ENCODE measurements at regions not wholly inside any gene's neighbourhood (a gene's known extent, or its start where the extent isn't known, plus 50 kb on each side); places are given as distances from the start of the nearest gene placed in this dataset.

DNA sequence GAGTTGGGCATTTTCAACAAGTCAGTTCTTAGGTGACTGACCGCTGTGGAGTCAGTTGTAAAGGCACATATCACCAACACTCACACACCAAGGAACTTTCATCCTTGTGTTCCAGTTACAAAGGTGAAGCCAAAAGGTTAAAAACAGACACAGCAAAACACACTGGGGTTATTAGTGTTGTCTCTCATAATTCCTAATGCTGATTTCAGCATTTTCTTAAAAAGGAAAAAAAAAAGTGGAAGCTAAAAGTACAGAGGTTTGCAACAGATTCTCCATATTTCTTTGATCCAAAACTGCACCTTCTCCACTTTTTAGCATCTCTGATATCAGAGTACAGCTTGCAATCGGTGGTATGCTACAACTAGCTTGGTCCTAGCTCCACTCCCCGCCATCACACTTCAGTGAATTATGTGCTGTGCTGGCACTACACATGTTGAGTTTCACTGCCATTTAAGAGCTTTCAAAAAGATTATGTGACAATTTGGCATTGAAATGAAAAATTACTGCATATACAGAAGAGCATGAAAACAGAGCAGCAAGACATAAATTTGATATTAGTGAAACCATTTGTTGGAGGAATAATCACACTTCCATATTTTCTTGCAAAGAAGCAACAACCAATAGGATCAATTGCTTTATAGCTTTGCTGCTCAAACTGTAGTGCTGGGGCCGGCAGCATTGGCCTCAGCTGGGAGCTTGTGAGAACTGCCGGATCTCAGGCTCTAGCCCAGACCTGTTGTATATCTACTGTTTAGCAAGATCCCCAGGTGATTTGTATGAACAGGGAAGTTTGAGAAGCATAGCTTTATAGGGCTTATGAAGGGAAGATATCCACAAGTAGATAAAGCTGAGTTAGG, 62.3 kb upstream of the DAPL1 start:
- DNase-seq = no peak
- no peaks in the 10 kb centered on the region for H3K36me3 Mint-ChIP-seq
- no peaks in the 10 kb centered on the region for H3K4me1 Mint-ChIP-seq
- H3K4me3 Mint-ChIP-seq = no peak overlapping the region
- peaks cover 21% of the 10 kb centered on the region for H3K27me3 Mint-ChIP-seq
- no peaks in the 10 kb centered on the region for H3K9me3 Mint-ChIP-seq
- CTCF ChIA-PET = interaction anchor here (1.2 to 1.7 kb wide), 3 partner anchors 9 to 708 kb away, joined by 3 to 4 read pairs (median 3); no protein-coding TSS in a partner anchor
- H3K27ac Mint-ChIP-seq = no peak overlapping the region

DNA sequence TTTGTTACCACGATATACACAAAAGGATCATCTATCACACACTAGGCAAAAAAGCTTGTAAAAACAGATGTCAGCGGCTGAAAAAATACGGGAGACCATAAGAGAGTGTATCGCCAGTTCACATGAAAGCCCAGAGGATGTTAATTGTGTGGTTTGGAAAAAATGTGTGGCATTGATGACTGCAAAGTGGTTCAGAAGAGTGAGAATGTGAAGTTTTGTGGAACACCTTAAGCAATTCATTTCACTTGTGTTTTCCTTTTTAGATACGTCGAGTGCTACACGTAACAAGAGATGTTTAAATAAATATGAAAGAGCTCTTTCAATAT, 61.7 kb upstream of the DAPL1 start:
- DNase-seq = no peak
- no peaks in the 10 kb centered on the region for H3K36me3 Mint-ChIP-seq

DNA sequence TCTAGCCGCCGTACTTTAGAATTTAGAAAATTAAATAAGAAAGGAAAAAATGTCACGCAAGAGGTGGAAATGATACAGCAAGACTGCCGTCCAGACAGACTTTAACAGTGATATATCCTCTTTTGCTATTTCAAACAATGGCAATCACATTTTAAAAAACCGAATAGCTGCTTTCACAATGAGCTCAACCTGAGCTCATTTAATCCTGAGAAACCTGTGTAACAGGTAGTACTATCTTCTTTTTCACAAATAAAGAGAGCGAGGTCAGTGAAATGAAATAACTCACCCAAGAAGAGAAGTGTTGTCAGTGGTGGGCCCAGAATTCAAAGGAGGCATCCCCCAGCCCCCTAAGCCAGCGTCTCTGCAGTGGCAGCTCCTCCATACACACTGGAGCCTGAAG, 60.7 kb upstream of the DAPL1 start:
- Mint-ChIP-seq H3K27ac (no peak overlapping the region), H3K4me3 (no peak overlapping the region), H3K27me3 (peaks cover 24% of the 10 kb centered on the region), H3K36me3 (no peaks in the 10 kb centered on the region), H3K4me1 (no peaks in the 10 kb centered on the region), H3K9me3 (no peaks in the 10 kb centered on the region)
- no peak for DNase-seq
- CTCF ChIA-PET = interaction anchor here (1.0 kb wide), 1 partner anchor 20 kb away, joined by 5 read pairs; no protein-coding TSS in a partner anchor

More for the DNA sequence above, 61.7 kb upstream of the DAPL1 start:
- H3K4me3 Mint-ChIP-seq = no peak overlapping the region
- H3K27ac Mint-ChIP-seq = no peak overlapping the region
- H3K9me3 Mint-ChIP-seq = no peaks in the 10 kb centered on the region
- H3K4me1 Mint-ChIP-seq = no peaks in the 10 kb centered on the region
- peaks cover 23% of the 10 kb centered on the region for H3K27me3 Mint-ChIP-seq
- CTCF ChIA-PET = interaction anchor here (1.2 to 1.3 kb wide), 2 partner anchors 9 to 709 kb away, joined by 3 to 4 read pairs; no protein-coding TSS in a partner anchor

DNA sequence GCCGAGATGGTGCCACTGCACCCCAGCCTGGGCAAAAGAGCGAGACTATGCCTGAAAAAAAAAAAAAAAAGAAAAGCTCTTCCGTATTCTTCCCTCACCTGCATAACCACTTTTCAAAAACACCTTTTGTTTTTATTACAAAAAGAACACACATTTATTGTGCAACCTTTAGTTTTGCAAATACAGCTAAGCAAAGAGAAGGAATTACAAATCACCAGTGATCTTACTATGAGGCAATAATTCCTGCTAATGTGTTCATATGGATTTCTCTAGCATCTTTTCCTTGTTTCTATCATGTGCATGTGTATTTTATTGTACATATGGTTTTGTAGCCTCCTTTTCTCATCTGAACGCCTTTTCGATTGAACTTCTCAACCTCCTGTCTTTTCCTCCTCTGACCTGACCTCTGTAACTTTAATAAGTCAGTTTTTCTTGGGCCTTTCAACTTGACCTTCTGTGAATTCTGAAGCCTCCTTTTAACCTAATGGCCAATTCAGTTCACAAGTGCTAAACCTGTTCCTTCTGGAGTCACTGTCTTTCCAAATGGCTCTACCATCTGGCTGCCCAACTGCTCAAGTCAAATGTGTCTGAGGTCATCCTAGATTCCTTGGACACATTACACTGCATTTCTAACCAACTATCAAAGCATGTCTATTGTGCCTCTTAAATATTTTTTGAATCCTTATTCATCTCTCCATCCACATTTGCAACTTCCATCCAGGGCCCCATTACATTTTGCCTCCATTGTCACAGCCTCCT, 59.1 kb upstream of the DAPL1 start:
- Mint-ChIP-seq H3K9me3 (no peaks in the 10 kb centered on the region), H3K27ac (no peak overlapping the region), H3K4me3 (no peak overlapping the region), H3K27me3 (peaks cover 23% of the 10 kb centered on the region), H3K36me3 (no peaks in the 10 kb centered on the region), H3K4me1 (no peaks in the 10 kb centered on the region)
- CTCF ChIA-PET = no interaction called here
- no peak for DNase-seq

DNA sequence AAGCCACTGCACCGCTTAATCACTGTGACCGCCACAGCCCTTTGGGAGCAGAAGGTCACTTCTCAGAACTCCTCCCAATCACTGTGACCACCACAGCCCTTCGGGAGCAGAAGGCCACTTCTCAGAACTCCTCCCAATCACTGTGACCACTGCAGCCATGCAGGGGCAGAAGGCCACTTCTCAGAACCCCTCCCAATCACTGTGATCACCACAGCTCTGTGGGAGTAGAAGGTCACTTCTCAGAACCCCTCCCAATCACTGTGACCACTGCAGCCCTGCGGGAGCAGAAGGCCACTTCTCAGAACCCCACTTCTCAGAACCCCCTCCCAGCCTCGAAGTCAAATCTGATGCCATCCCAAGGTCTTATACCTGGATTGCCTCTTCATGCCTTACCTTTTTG, 56.8 kb upstream of the DAPL1 start:
- no peak overlapping the region for H3K27ac Mint-ChIP-seq
- no peaks in the 10 kb centered on the region for H3K4me1 Mint-ChIP-seq
- DNase-seq = no peak
- peaks cover 23% of the 10 kb centered on the region for H3K27me3 Mint-ChIP-seq
- no peak overlapping the region for H3K4me3 Mint-ChIP-seq
- no peaks in the 10 kb centered on the region for H3K9me3 Mint-ChIP-seq
- CTCF ChIA-PET = interaction anchor here (0.8 to 0.9 kb wide), 2 partner anchors 9 to 17 kb away, joined by 3 to 5 read pairs; no protein-coding TSS in a partner anchor
- H3K36me3 Mint-ChIP-seq = no peaks in the 10 kb centered on the region

DNA sequence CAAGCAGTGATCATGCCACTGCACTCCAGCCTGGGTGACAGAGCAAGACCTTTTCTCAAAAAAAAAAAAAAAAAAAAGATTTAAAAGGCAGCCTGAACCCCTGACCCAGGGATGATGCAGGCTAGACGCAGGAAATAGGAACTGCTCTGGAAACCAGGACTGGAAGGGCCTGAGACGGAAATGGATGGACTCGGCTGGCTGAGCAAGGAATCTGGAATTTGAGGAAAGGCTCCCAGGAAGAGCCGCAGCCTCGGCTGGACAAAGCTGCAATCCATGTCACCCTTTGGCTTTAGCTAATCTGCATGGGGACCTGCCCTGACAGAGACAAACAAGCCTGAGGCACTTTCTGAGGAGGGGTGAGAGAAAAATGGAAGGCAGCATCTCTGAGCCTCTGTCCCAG, 55.0 kb upstream of the DAPL1 start:
- Mint-ChIP-seq H3K4me1 (no peaks in the 10 kb centered on the region), H3K27me3 (peaks cover 26% of the 10 kb centered on the region), H3K27ac (no peak overlapping the region), H3K4me3 (no peak overlapping the region), H3K36me3 (no peaks in the 10 kb centered on the region), H3K9me3 (no peaks in the 10 kb centered on the region)
- DNase-seq = no peak
- CTCF ChIA-PET = interaction anchor here (1.0 kb wide), 1 partner anchor 11 kb away, joined by 3 read pairs; no protein-coding TSS in a partner anchor

DNA sequence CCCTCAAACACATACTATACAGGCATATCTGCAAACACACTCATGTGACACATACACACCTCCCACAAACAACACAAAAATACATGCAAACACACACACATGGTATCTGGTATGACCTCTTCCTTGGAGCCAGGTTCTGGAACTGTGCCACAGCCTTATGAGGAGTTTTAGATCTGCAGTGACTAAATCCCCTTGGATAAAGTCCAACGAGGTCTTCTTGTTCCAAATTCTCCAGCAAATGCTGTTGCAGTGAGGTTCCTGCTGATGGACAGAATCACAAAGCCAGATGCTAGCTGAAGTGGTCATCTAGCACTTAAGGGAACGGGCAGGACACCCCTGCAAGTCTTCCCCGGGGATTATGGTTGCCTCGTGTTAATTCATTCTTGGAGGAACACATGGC, 54.5 kb upstream of the DAPL1 start:
- Mint-ChIP-seq H3K4me1 (no peaks in the 10 kb centered on the region), H3K36me3 (no peaks in the 10 kb centered on the region), H3K4me3 (no peak overlapping the region), H3K27ac (no peak overlapping the region), H3K27me3 (peaks cover 30% of the 10 kb centered on the region), H3K9me3 (no peaks in the 10 kb centered on the region)
- CTCF ChIA-PET = no interaction called here
- no peak for DNase-seq

DNA sequence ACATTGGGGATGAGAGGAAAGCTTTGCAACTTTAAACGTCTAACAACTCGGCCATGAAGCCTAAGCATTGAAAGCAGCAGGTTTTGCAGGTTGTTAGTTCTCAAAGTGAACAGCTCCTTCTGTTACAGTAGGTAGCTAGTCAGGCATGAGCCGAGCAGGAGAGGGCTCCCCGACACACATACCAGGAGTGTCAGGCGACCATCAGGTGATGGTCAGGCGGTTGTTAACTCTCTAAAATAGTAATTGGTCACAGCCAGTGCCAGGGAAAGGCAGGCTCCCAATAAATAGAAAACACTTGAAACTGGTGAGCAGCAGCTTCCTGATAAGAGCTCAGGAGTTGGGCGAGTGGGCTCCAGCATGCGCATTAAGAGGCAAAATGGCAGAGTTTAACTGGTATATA, 53.5 kb upstream of the DAPL1 start:
- Mint-ChIP-seq H3K27ac (no peak overlapping the region), H3K27me3 (peaks cover 29% of the 10 kb centered on the region), H3K4me3 (no peak overlapping the region), H3K36me3 (no peaks in the 10 kb centered on the region), H3K9me3 (no peaks in the 10 kb centered on the region), H3K4me1 (no peaks in the 10 kb centered on the region)
- DNase-seq = no peak
- CTCF ChIA-PET = interaction anchor here (5.4 kb wide), 1 partner anchor 13 kb away, joined by 26 read pairs; no protein-coding TSS in a partner anchor

DNA sequence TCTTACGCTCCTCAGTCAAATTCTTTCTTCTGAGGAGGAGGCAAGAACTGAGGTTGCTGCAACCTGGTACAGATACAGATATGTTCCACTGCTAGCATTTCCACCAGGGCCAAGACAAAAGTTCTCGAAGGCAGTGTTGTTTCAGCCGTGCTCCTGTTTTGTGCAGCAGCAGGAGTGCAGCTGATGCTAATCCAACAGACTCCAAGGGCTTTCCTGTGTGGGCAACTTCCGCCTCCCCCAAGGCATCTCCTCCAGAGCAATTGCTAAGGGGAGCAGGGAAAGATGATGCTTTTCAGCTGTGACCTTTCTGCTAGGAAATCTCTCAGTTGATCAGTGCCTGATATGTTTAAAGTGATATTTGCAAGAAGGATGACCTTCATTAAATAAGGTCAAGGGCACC, 52.6 kb upstream of the DAPL1 start:
- Mint-ChIP-seq H3K27ac (no peak overlapping the region), H3K4me1 (no peaks in the 10 kb centered on the region), H3K27me3 (peaks cover 31% of the 10 kb centered on the region), H3K4me3 (no peak overlapping the region), H3K36me3 (no peaks in the 10 kb centered on the region), H3K9me3 (no peaks in the 10 kb centered on the region)
- CTCF ChIA-PET = interaction anchor here (1.9 to 5.4 kb wide), 3 partner anchors 12 to 719 kb away, joined by 7 to 54 read pairs (median 26); no protein-coding TSS in a partner anchor
- no peak for DNase-seq

DNA sequence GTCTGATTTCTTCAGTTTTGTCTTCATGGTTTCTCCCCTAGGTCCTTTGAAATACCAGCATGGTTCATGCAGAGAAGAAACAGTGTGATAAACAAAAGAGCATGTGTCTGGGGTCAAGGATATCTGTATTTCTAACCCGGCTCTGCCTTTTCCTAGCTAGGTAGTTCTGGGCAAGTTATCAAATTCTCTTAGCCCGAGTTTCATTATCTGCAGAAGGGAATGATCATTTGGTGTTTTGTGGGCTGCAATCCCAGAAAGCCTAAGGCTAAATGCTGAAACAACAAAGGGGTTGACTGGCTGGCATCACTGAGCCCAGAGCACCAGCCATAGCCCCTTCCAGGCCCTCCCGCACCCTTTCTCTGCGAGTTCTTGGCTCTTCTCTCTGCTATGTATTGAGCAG, 51.7 kb upstream of the DAPL1 start:
- Mint-ChIP-seq H3K9me3 (no peaks in the 10 kb centered on the region), H3K27ac (no peak overlapping the region), H3K4me3 (no peak overlapping the region), H3K36me3 (no peaks in the 10 kb centered on the region), H3K4me1 (no peaks in the 10 kb centered on the region), H3K27me3 (peaks cover 28% of the 10 kb centered on the region)
- CTCF ChIA-PET = interaction anchor here (1.9 to 6.4 kb wide), 4 partner anchors 11 to 720 kb away, joined by 7 to 67 read pairs (median 40); no protein-coding TSS in a partner anchor
- no peak for DNase-seq

DNA sequence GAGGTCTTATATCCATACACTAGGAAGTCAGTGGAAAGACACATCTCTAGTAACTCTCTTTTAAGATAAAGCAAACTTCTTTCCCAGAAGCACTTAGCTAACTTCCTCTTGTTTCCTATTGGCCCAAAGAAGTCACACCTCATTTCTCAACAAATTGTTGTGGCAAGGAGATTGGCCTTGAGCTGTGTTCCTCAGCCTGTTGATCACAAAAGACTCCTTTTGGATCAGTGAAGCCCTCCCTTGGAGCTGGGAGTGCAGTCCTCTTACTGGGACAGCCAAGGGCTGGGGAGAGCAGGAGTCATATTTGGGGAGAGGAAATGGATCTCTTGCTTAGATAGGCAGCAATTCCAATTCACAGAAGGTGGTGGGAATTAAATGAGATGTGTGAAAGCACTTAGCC, 51.2 kb upstream of the DAPL1 start:
- no peaks in the 10 kb centered on the region for H3K9me3 Mint-ChIP-seq
- H3K4me3 Mint-ChIP-seq = no peak overlapping the region
- H3K4me1 Mint-ChIP-seq = no peaks in the 10 kb centered on the region
- CTCF ChIA-PET = interaction anchor here (1.9 to 6.4 kb wide), 4 partner anchors 10 to 721 kb away, joined by 7 to 67 read pairs (median 40); no protein-coding TSS in a partner anchor
- no peaks in the 10 kb centered on the region for H3K36me3 Mint-ChIP-seq
- DNase-seq = no peak
- H3K27me3 Mint-ChIP-seq = peaks cover 28% of the 10 kb centered on the region
- no peak overlapping the region for H3K27ac Mint-ChIP-seq

DNA sequence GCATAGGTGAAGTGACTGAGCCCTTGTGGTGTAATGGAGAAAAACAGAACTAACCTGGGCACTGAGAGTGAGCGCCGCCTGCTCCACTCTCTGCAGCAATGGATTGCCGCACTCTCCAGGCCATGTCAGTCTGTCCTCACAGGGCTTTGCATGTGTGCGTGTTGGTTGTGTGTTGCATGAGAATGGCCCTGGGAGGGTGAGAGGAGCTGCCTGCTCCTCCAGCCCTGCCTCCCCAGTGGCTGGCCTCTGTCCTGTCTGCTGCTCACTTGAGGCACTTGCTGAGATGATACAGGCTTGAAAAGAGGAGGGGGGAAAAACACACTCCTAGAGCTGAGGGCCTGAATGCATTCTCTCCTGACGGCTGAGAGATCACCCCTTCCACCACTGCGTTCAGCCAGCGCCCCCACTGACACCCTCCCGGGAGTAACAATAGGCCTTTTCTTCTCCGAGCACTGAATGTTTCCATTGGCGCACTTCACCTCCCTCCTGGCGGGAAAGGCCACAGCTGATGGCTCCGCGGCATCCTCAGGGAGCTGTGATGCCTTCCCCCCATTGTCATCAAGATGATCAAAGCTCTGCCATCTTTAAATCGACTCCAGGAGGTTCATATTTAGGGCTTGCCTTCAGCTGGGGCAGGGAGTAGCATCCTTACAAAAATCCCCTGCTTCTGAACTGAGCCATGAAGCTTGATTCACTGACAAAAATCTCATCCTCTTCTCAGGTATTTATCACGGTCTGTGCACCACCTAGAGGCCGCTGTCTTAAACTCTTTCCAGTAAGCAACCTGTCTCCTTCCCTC, 49.9 kb upstream of the DAPL1 start:
- peak; percentile 50 for DNase-seq
- CTCF ChIA-PET = interaction anchor here (1.0 to 6.7 kb wide), 12 partner anchors 9 to 731 kb away, joined by 3 to 67 read pairs (median 4); no protein-coding TSS in a partner anchor
- Mint-ChIP-seq H3K9me3 (no peaks in the 10 kb centered on the region), H3K4me3 (no peak overlapping the region), H3K4me1 (no peaks in the 10 kb centered on the region), H3K27ac (no peak overlapping the region), H3K27me3 (peaks cover 28% of the 10 kb centered on the region), H3K36me3 (no peaks in the 10 kb centered on the region)
